Endothelial cell (in vitro differentiated cells): ENCODE measurements at regions not wholly inside any gene's neighbourhood (a gene's known extent, or its start where the extent isn't known, plus 50 kb on each side); places are given as distances from the start of the nearest gene placed in this dataset.

Source experiments
- DNase-seq: peaks from one replicate; pipeline ENCODE4 v3.0.0; 2021; ENCODE audit warnings: low spot score
- H3K27ac Mint-ChIP-seq: one replicate; pipeline ENCODE4 v1.8.0; 2021; ENCODE audit warnings: mixed read lengths, inconsistent platforms; ENCODE audit not compliant: unreplicated experiment
- H3K27me3 Mint-ChIP-seq: one replicate; pipeline ENCODE4 v1.8.0; 2021; ENCODE audit warnings: mild to moderate bottlenecking, moderate library complexity, mixed read lengths, inconsistent platforms; ENCODE audit not compliant: unreplicated experiment
- H3K36me3 Mint-ChIP-seq: one replicate; pipeline ENCODE4 v1.8.0; 2021; ENCODE audit warnings: mild to moderate bottlenecking, low read depth, mixed read lengths, inconsistent platforms; ENCODE audit not compliant: unreplicated experiment
- H3K4me1 Mint-ChIP-seq: one replicate; pipeline ENCODE4 v1.8.0; 2021; ENCODE audit warnings: mild to moderate bottlenecking, mixed read lengths, inconsistent platforms; ENCODE audit not compliant: unreplicated experiment
- H3K4me3 Mint-ChIP-seq: one replicate; pipeline ENCODE4 v1.8.0; 2021; ENCODE audit warnings: mild to moderate bottlenecking, mixed read lengths, inconsistent platforms; ENCODE audit not compliant: unreplicated experiment
- H3K9me3 Mint-ChIP-seq: one replicate; pipeline ENCODE4 v1.8.0; 2021; ENCODE audit warnings: mixed read lengths, inconsistent platforms; ENCODE audit not compliant: unreplicated experiment
- TF ChIP-seq, protein P1 (sequence below): fragments of 200-600 bp; sonication (generic); IDR thresholded peaks from one replicate; pipeline ENCODE4 v1.5.0; 2021; ENCODE audit warnings: antibody characterized with exemption; ENCODE audit not compliant: unreplicated experiment

DNA sequence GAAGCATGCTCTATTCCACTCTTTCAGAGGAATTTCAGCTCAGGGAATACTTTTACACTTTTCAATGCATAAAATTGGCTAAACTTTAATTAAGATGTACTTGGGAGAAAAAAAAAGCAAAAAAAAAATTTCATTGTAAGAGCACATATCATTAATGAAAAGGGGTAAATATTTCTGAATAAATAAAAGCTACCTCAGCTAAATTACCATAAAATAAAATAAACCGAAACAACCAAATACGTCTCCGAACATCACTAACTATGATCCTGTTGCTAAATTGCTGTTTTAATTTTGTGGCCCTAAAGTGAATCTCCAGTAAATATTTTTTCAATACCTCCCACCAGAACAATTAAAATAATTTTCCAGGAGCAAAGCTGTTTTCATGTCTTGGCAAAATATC is 203.7 kb upstream of the KCNJ16 start:
- Mint-ChIP-seq H3K4me1 (no peaks in the 10 kb centered on the region), H3K27me3 (peaks cover 5% of the 10 kb centered on the region), H3K4me3 (no peak overlapping the region), H3K9me3 (no peaks in the 10 kb centered on the region), H3K36me3 (no peaks in the 10 kb centered on the region), H3K27ac (no peak overlapping the region)
- TF ChIP-seq, protein P1, sequence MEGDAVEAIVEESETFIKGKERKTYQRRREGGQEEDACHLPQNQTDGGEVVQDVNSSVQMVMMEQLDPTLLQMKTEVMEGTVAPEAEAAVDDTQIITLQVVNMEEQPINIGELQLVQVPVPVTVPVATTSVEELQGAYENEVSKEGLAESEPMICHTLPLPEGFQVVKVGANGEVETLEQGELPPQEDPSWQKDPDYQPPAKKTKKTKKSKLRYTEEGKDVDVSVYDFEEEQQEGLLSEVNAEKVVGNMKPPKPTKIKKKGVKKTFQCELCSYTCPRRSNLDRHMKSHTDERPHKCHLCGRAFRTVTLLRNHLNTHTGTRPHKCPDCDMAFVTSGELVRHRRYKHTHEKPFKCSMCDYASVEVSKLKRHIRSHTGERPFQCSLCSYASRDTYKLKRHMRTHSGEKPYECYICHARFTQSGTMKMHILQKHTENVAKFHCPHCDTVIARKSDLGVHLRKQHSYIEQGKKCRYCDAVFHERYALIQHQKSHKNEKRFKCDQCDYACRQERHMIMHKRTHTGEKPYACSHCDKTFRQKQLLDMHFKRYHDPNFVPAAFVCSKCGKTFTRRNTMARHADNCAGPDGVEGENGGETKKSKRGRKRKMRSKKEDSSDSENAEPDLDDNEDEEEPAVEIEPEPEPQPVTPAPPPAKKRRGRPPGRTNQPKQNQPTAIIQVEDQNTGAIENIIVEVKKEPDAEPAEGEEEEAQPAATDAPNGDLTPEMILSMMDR: no peak
- DNase-seq: no peak

DNA sequence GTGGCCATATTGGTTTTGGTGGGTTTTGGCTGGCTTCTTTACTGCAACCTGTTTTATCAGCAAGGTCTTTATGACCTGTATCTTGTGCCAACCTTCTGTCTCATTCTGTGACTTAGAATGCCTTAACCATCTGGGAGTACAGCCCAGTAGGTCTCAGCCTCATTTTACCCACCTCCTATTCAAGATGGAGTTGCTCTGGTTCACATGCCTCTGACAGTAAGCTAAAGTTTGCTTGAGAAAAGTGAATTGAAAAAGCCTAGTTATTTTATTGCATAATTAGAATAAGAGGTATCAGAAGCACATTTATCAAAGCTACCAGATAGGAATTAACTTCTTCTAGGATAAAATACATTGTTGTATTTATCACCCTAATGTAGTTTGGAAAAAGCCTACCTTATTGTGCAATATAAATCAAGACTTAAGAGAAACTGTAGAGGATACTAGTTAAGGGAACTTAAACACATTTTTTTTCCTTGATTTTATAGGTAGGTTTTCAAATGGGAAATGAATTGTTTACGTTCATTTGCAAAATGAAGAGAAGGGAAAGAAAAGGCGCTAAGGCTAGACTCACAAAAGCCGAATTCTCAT is 202.3 kb upstream of the KCNJ16 start:
- Mint-ChIP-seq H3K27me3 (peaks cover 3% of the 10 kb centered on the region), H3K4me3 (no peak overlapping the region), H3K9me3 (no peaks in the 10 kb centered on the region), H3K4me1 (no peaks in the 10 kb centered on the region), H3K36me3 (no peaks in the 10 kb centered on the region), H3K27ac (no peak overlapping the region)
- DNase-seq: no peak
- TF ChIP-seq, protein P1: no peak

DNA sequence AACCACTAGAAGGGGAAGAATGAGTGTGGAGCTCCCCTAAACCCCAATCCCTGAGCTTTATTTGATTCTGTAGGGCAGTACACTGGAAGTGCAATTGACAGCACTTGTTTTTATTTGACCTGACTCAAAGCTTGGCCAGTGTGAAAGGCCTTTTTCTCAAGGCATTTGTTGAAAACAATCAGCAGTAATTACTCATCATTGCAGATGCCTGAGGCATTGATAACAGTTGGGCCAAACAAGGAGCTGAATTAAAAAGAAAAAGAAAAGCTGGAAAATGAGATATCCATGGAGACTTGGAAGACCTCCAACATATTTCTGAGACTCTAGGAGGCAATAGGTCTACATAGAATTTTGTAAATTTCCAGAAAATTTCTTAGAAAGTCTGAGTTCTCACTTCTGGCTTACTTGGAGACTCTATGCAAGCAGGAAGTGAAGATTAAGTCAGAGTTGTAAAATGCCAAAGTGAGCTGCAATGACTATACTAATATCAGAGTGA is 200.8 kb upstream of the KCNJ16 start:
- Mint-ChIP-seq H3K36me3 (no peaks in the 10 kb centered on the region), H3K27me3 (no peaks in the 10 kb centered on the region), H3K4me1 (no peaks in the 10 kb centered on the region), H3K27ac (no peak overlapping the region), H3K4me3 (no peak overlapping the region), H3K9me3 (no peaks in the 10 kb centered on the region)
- no peak for DNase-seq
- TF ChIP-seq, protein P1: no peak

DNA sequence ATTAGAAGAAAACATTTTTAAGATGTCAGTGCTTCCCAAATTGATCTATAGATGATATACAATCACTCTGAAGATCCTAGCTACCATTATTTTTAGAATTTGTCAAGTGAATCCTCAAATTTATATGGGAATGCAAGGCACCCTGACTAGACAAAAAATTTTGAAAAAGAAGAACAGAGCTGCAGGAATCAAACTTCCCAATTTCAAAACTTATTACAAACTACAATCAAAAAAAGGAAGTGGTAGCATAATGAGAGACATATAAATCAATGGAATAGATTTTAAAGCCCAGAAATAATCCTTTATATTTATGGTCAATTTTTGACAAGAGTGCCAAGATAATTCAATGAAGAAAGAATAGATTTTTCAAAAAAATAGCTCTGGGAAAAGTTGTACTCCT is 198.3 kb upstream of the KCNJ16 start:
- H3K9me3 Mint-ChIP-seq: no peaks in the 10 kb centered on the region
- H3K4me3 Mint-ChIP-seq: no peak overlapping the region
- no peak for DNase-seq
- no peaks in the 10 kb centered on the region for H3K36me3 Mint-ChIP-seq
- H3K27me3 Mint-ChIP-seq: no peaks in the 10 kb centered on the region
- TF ChIP-seq, protein P1: no peak
- H3K27ac Mint-ChIP-seq: no peak overlapping the region
- no peaks in the 10 kb centered on the region for H3K4me1 Mint-ChIP-seq

DNA sequence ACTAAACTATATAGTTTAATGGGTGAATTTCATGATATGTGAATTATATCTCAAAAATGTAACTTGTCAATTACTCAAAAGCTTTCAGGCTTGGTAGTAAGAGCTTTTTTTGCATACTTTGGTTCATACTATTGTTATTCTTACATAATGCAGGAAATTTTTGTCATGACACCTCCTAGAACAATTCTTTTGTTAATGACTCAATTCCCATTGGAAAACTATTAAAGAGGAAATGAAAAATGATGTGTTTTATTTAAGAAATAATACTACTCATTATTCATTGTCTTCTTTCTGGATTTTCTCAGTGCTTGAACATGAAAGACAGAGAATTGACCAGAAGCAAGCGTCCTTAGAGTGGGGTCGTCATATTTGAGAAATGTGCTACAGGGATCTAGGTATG is 196.4 kb upstream of the KCNJ16 start:
- Mint-ChIP-seq H3K4me1 (no peaks in the 10 kb centered on the region), H3K9me3 (no peaks in the 10 kb centered on the region), H3K36me3 (no peaks in the 10 kb centered on the region), H3K27ac (no peak overlapping the region), H3K4me3 (no peak overlapping the region), H3K27me3 (no peaks in the 10 kb centered on the region)
- TF ChIP-seq, protein P1: no peak
- DNase-seq: no peak
